Thyroid gland (tissue), 4 donors: ENCODE measurements at regions not wholly inside any gene's neighbourhood (a gene's known extent, or its start where the extent isn't known, plus 50 kb on each side); places are given as distances from the start of the nearest gene placed in this dataset.

ENCODE experiments used
- CTCF ChIP-seq, 6 experiments: fragments of 200-600 bp in 3 of 6; fragments of 450-650 bp in 3 of 6; sonication (generic) in 3 of 6; IDR thresholded peaks; one replicate each; pipeline ENCODE4 v1.5.1; 2016 to 2019; ENCODE audit warnings: antibody characterized with exemption in 6 of 6, mild to moderate bottlenecking in 2 of 6, inconsistent platforms in 1 of 6, moderate library complexity in 1 of 6
- POLR2A ChIP-seq, 2 donors: fragments of 450-650 bp; IDR thresholded peaks; one replicate each; pipeline ENCODE4 v1.6.1; 2017; ENCODE audit warnings: antibody characterized with exemption in 2 of 2, mild to moderate bottlenecking in 2 of 2, moderate library complexity in 1 of 2

DNA sequence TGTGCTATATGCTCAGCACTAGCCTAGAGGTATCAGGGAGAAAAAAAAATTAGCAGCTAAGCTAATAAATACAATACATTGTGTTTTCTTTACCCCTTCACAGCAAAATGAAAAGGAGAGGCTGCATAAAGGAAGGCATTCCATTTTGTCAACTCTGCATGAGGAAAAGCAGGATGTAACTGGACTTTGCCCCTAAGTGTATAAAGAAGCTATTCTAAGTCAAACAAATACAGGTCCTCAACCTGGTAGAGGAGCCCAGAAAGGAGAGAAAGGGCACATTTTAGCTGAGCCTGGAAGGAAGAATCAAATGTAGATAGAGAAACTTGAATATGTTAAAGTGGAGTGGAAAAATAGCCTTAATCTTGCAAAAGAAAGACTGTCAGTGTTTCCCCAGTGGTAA, 89.0 kb upstream of the SPRED1 start:
- TF ChIP-seq CTCF (IDR thresholded peaks at IDR 0.05) (no peak), POLR2A (IDR thresholded peaks at IDR 0.05) (no peak)
